ENCODE measurements at regions not wholly inside any gene's neighbourhood (a gene's known extent, or its start where the extent isn't known, plus 50 kb on each side); places are given as distances from the start of the nearest gene placed in this dataset.

DNA sequence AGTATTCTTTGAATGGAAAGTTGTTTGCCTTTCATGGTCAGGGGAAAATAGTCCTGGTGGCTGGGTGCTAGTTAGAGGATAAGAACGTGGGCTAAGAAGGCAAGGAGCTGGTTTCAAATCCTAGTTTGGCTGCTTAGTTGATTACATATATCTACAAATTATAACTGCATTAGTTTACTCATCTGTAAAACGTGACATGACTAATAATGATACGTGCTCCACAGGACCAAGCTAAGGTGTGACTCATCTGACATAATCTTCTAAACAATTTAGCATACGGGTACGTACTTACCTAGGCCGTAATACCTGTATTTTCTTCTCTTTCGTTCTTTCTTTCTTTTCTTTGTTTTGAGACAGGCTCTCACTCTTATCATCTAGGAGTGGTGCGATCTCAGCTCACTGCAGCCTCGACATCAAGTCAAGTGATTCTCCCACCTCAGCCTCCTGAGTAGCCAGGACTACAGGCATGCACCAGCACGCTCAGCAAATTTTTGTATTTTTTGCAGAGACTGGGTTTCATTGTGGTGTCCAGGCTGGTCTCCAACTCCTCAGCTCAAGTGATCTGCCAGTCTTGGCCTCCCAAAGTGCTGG, 1274.2 kb upstream of the GJE1 start:
- H3K4me3 Mint-ChIP-seq, result no peak overlapping the region
- TF ChIP-seq, protein P1, sequence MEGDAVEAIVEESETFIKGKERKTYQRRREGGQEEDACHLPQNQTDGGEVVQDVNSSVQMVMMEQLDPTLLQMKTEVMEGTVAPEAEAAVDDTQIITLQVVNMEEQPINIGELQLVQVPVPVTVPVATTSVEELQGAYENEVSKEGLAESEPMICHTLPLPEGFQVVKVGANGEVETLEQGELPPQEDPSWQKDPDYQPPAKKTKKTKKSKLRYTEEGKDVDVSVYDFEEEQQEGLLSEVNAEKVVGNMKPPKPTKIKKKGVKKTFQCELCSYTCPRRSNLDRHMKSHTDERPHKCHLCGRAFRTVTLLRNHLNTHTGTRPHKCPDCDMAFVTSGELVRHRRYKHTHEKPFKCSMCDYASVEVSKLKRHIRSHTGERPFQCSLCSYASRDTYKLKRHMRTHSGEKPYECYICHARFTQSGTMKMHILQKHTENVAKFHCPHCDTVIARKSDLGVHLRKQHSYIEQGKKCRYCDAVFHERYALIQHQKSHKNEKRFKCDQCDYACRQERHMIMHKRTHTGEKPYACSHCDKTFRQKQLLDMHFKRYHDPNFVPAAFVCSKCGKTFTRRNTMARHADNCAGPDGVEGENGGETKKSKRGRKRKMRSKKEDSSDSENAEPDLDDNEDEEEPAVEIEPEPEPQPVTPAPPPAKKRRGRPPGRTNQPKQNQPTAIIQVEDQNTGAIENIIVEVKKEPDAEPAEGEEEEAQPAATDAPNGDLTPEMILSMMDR (conservative IDR thresholded peaks at IDR 0.05), result no peak
- DNase-seq (ENCODE audit: low read depth, low spot score), result no peak
- no peak overlapping the region for H3K27ac Mint-ChIP-seq (ENCODE audit: unreplicated experiment)
- no peaks in the 10 kb centered on the region for H3K9me3 Mint-ChIP-seq
- no peaks in the 10 kb centered on the region for H3K27me3 Mint-ChIP-seq (ENCODE audit: low read depth)
- peaks cover 1% of the 10 kb centered on the region for H3K36me3 Mint-ChIP-seq (ENCODE audit: low read depth)
- H3K4me1 Mint-ChIP-seq, result peaks cover 12% of the 10 kb centered on the region

DNA sequence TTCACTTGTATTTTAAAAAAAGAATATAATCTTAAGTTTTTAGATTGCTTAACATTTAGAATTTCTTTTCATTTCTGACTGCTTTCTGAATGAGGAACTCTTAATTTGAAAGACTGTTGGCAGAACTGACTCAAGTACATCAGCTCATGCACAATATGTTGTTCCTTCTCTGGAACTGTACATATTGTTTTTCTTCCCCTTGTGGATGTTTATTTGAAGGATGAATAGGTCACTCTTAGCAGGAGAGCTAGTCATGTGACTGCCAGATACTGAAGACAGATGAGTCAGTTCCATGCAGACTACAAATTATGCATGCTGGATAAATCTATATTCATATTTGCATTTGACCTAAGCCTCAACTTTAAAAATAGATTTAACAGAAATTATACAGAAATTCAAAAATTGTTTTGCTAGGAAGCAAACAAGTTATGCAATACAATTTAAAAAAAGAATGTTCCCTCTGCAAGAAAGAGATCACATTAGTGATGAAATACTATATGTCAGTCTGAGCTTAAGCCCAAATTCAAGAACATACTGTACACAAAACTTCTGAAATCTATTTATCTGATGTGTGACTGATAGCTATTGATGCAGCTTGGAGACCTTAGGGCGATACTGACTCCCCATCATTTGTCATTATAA, 1274.9 kb upstream of the GJE1 start:
- H3K4me3 Mint-ChIP-seq, result no peak overlapping the region
- TF ChIP-seq, protein P1 (conservative IDR thresholded peaks at IDR 0.05), result no peak
- no peaks in the 10 kb centered on the region for H3K27me3 Mint-ChIP-seq (ENCODE audit: low read depth)
- H3K27ac Mint-ChIP-seq (ENCODE audit: unreplicated experiment), result no peak overlapping the region
- peaks cover 12% of the 10 kb centered on the region for H3K4me1 Mint-ChIP-seq
- no peaks in the 10 kb centered on the region for H3K36me3 Mint-ChIP-seq (ENCODE audit: low read depth)
- no peak for DNase-seq (ENCODE audit: low read depth, low spot score)
- H3K9me3 Mint-ChIP-seq, result no peaks in the 10 kb centered on the region

DNA sequence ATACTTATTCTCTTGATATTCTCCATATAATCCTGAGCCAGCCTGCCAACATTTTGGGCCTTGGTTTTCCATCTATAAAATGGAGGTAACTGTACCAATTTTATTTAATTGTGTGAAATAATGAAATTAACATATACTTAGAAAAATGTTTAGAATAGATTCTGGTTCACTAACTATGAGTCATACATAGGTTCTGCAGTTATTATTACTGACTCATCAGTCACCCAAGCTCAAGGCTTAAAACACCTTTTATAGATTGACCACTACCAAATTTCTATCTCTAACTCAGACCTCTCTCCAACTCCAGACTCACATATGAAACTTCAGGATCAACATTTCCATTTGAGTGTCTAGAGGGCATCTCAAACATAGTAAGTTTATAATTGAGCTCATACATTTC, 1277.2 kb upstream of the GJE1 start:
- no peak for DNase-seq (ENCODE audit: low read depth, low spot score)
- Mint-ChIP-seq H3K4me3 (no peak overlapping the region), H3K9me3 (no peaks in the 10 kb centered on the region), H3K27ac (ENCODE audit: unreplicated experiment) (no peak overlapping the region), H3K4me1 (peaks cover 12% of the 10 kb centered on the region), H3K36me3 (ENCODE audit: low read depth) (no peaks in the 10 kb centered on the region), H3K27me3 (ENCODE audit: low read depth) (no peaks in the 10 kb centered on the region)
- TF ChIP-seq, protein P1 (conservative IDR thresholded peaks at IDR 0.05), result no peak

DNA sequence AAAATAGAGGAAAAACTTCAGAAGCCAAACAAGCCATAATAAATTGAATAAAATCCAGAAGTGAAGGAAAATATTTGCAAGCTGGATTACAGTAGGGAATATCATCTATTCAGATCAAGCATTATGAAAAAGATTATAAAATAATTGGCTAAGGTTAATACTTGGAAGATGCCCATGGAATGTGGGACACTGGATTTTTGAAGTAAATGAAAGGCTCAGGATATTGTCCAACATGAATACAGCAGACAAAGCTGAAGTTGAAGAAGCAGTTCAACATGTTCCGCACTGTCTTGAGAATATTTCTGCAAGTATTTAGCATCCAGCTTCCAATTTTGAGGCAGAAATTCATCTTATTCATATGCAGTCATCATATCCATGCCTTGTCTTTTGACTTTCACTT, 1278.4 kb upstream of the GJE1 start:
- Mint-ChIP-seq H3K27ac (ENCODE audit: unreplicated experiment) (no peak overlapping the region), H3K9me3 (no peaks in the 10 kb centered on the region)

DNA sequence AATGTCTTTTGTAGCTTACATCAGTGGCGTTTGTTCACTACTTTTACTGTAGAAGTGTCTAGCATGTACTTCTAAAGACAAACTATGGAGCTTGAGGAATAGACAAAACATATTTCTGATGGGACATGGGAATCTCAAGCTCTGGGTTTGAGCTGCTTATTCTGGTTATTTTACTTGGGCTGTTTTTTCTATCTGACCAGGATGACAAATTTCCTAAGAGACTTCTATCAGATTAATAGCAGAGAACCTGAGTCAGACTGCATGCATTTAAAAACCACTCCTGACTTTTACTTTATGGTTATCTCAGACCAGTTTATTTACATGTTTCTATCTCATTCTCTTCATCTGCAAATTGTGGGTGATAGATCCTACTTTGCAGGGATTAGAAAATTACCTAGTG, 1282.3 kb upstream of the GJE1 start:
- Mint-ChIP-seq H3K36me3 (ENCODE audit: low read depth) (no peaks in the 10 kb centered on the region), H3K4me1 (peaks cover 15% of the 10 kb centered on the region), H3K27me3 (ENCODE audit: low read depth) (no peaks in the 10 kb centered on the region), H3K4me3 (no peak overlapping the region), H3K9me3 (no peaks in the 10 kb centered on the region), H3K27ac (ENCODE audit: unreplicated experiment) (no peak overlapping the region)
- DNase-seq (ENCODE audit: low read depth, low spot score), result no peak
- TF ChIP-seq, protein P1 (conservative IDR thresholded peaks at IDR 0.05), result no peak

More for the DNA sequence above, 1278.4 kb upstream of the GJE1 start:
- no peaks in the 10 kb centered on the region for H3K27me3 Mint-ChIP-seq (ENCODE audit: low read depth)
- no peaks in the 10 kb centered on the region for H3K36me3 Mint-ChIP-seq (ENCODE audit: low read depth)
- H3K4me1 Mint-ChIP-seq, result peaks cover 13% of the 10 kb centered on the region
- DNase-seq (ENCODE audit: low read depth, low spot score), result no peak
- TF ChIP-seq, protein P1 (conservative IDR thresholded peaks at IDR 0.05), result no peak
- no peak overlapping the region for H3K4me3 Mint-ChIP-seq

Measured in neural crest cell (in vitro differentiated cells).